ENCODE measurements at regions not wholly inside any gene's neighbourhood (a gene's known extent, or its start where the extent isn't known, plus 50 kb on each side); places are given as distances from the start of the nearest gene placed in this dataset.

GRCh38 chr6:144893680-144894151 is 608.6 kb downstream of the UTRN start (continued):
- TF ChIP-seq CREB1 (CRISPR knock-in tag; IDR thresholded peaks at IDR 0.05; ENCODE audit: low read depth) (no peak), EZH2 (IDR thresholded peaks at IDR 0.05; ENCODE audit: low read depth, unreplicated experiment) (no peak), POLR2AphosphoS5 (IDR thresholded peaks at IDR 0.05; ENCODE audit: low read depth) (no peak), NANOG (IDR thresholded peaks at IDR 0.05; ENCODE audit: borderline replicate concordance) (no peak)
- TF ChIP-seq, protein P1, sequence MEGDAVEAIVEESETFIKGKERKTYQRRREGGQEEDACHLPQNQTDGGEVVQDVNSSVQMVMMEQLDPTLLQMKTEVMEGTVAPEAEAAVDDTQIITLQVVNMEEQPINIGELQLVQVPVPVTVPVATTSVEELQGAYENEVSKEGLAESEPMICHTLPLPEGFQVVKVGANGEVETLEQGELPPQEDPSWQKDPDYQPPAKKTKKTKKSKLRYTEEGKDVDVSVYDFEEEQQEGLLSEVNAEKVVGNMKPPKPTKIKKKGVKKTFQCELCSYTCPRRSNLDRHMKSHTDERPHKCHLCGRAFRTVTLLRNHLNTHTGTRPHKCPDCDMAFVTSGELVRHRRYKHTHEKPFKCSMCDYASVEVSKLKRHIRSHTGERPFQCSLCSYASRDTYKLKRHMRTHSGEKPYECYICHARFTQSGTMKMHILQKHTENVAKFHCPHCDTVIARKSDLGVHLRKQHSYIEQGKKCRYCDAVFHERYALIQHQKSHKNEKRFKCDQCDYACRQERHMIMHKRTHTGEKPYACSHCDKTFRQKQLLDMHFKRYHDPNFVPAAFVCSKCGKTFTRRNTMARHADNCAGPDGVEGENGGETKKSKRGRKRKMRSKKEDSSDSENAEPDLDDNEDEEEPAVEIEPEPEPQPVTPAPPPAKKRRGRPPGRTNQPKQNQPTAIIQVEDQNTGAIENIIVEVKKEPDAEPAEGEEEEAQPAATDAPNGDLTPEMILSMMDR (conservative IDR thresholded peaks at IDR 0.05; ENCODE audit: low read depth in 2 of 2), result no peak

GRCh38 chr6:144894240-144894639 is 609.1 kb downstream of the UTRN start:
- ATAC-seq (no peak), DNase-seq (ENCODE audit: low spot score) (no peak)
- H2AFZ ChIP-seq, result no peak overlapping the region
- H3K4me3 ChIP-seq, result no peak overlapping the region
- no peak overlapping the region for H3K27ac Mint-ChIP-seq
- TF ChIP-seq STAT1 (IDR thresholded peaks at IDR 0.05; ENCODE audit: unreplicated experiment) (no peak), EZH2phosphoT487 (IDR thresholded peaks at IDR 0.05; ENCODE audit: unreplicated experiment) (no peak)
- TF ChIP-seq, protein P1 (conservative IDR thresholded peaks at IDR 0.05; ENCODE audit: low read depth in 2 of 2), result no peak
- TF ChIP-seq, protein P2, sequence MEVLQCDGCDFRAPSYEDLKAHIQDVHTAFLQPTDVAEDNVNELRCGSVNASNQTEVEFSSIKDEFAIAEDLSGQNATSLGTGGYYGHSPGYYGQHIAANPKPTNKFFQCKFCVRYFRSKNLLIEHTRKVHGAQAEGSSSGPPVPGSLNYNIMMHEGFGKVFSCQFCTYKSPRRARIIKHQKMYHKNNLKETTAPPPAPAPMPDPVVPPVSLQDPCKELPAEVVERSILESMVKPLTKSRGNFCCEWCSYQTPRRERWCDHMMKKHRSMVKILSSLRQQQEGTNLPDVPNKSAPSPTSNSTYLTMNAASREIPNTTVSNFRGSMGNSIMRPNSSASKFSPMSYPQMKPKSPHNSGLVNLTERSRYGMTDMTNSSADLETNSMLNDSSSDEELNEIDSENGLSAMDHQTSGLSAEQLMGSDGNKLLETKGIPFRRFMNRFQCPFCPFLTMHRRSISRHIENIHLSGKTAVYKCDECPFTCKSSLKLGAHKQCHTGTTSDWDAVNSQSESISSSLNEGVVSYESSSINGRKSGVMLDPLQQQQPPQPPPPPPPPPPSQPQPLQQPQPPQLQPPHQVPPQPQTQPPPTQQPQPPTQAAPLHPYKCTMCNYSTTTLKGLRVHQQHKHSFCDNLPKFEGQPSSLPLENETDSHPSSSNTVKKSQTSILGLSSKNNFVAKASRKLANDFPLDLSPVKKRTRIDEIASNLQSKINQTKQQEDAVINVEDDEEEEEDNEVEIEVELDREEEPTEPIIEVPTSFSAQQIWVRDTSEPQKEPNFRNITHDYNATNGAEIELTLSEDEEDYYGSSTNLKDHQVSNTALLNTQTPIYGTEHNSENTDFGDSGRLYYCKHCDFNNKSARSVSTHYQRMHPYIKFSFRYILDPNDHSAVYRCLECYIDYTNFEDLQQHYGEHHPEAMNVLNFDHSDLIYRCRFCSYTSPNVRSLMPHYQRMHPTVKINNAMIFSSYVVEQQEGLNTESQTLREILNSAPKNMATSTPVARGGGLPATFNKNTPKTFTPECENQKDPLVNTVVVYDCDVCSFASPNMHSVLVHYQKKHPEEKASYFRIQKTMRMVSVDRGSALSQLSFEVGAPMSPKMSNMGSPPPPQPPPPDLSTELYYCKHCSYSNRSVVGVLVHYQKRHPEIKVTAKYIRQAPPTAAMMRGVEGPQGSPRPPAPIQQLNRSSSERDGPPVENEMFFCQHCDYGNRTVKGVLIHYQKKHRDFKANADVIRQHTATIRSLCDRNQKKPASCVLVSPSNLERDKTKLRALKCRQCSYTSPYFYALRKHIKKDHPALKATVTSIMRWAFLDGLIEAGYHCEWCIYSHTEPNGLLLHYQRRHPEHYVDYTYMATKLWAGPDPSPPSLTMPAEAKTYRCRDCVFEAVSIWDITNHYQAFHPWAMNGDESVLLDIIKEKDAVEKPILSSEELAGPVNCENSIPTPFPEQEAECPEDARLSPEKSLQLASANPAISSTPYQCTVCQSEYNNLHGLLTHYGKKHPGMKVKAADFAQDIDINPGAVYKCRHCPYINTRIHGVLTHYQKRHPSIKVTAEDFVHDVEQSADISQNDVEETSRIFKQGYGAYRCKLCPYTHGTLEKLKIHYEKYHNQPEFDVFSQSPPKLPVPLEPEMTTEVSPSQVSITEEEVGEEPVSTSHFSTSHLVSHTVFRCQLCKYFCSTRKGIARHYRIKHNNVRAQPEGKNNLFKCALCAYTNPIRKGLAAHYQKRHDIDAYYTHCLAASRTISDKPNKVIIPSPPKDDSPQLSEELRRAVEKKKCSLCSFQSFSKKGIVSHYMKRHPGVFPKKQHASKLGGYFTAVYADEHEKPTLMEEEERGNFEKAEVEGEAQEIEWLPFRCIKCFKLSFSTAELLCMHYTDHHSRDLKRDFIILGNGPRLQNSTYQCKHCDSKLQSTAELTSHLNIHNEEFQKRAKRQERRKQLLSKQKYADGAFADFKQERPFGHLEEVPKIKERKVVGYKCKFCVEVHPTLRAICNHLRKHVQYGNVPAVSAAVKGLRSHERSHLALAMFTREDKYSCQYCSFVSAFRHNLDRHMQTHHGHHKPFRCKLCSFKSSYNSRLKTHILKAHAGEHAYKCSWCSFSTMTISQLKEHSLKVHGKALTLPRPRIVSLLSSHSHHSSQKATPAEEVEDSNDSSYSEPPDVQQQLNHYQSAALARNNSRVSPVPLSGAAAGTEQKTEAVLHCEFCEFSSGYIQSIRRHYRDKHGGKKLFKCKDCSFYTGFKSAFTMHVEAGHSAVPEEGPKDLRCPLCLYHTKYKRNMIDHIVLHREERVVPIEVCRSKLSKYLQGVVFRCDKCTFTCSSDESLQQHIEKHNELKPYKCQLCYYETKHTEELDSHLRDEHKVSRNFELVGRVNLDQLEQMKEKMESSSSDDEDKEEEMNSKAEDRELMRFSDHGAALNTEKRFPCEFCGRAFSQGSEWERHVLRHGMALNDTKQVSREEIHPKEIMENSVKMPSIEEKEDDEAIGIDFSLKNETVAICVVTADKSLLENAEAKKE (CRISPR knock-in tag; IDR thresholded peaks at IDR 0.05), result no peak
- H3K4me1 ChIP-seq (ENCODE audit: insufficient read depth), result peaks cover 10% of the 10 kb centered on the region
- peaks cover 5% of the 10 kb centered on the region; the same call in 1 of the 2 replicates for H3K9me2 ChIP-seq (ENCODE audit: insufficient read depth)
- no peak overlapping the region for H3K4me2 ChIP-seq
- no peaks in the 10 kb centered on the region for H4K20me1 ChIP-seq (replicated peaks; ENCODE audit: insufficient read depth)
- no peaks in the 10 kb centered on the region for H3K36me3 Mint-ChIP-seq (ENCODE audit: low read depth)
- H3K27me3 ChIP-seq (ENCODE audit: insufficient read depth), result no peaks in the 10 kb centered on the region
- H3K36me3 ChIP-seq (ENCODE audit: insufficient read depth), result no peaks in the 10 kb centered on the region
- H3K4me1 Mint-ChIP-seq, result peaks cover 8% of the 10 kb centered on the region
- H3K9me3 Mint-ChIP-seq, result no peaks in the 10 kb centered on the region
- H3K79me2 ChIP-seq (replicated peaks; ENCODE audit: insufficient read depth), result no peaks in the 10 kb centered on the region
- no peaks in the 10 kb centered on the region for H3F3A ChIP-seq (replicated peaks; ENCODE audit: low read depth)
- H3K27ac ChIP-seq (ENCODE audit: low read depth), result no peak overlapping the region
- no peaks in the 10 kb centered on the region for H3K27me3 Mint-ChIP-seq (ENCODE audit: insufficient read depth, low read depth, poor library complexity)
- no peak overlapping the region for H3K4me3 Mint-ChIP-seq

All from GM23338 (cell line).